IMR-90 (cell line): ENCODE measurements at regions not wholly inside any gene's neighbourhood (a gene's known extent, or its start where the extent isn't known, plus 50 kb on each side); places are given as distances from the start of the nearest gene placed in this dataset.

Source experiments
- ATAC-seq: fragments of 200-7000 bp; cut with Tn5 transposase; 2 replicates; pipeline ENCODE4 v1.9.1; 2020; ENCODE audit warnings: low read depth, mild to moderate bottlenecking, moderate library complexity
- BruUV-seq: library from RNA; stranded (reverse); fragments of 400-500 nt; replicated peaks from 2 replicates; lab custom pipeline; 2021; lab: Mats Ljungman, UMichigan
- CTCF ChIA-PET: fragments of 300-600 bp; formaldehyde crosslinking; extraction: SDS; loops from one replicate; lab custom pipeline; 2021; ENCODE audit warnings: antibody characterized with exemption; lab: Yijun Ruan, JAX
- POLR2A ChIA-PET: fragments of 300-600 bp; sonication (Branson Sonifier 250); formaldehyde crosslinking; loops from one replicate; lab custom pipeline; 2022; ENCODE audit warnings: antibody characterized with exemption; ENCODE audit not compliant: unreplicated experiment; lab: Charles Lee
- DNase-seq: peaks from one replicate; pipeline ENCODE4 v3.0.0; 2013
- H2AFZ ChIP-seq: replicated peaks from 2 replicates; pipeline ENCODE3; 2013; ENCODE audit warnings: low read length, mild to moderate bottlenecking; ENCODE audit not compliant: poor library complexity
- H2AK5ac ChIP-seq: 2 replicates; pipeline ENCODE4 v1.6.1; 2013; ENCODE audit warnings: low read depth, low read length, inconsistent platforms
- H2AK9ac ChIP-seq: replicated peaks from 2 replicates; pipeline ENCODE3; 2013; ENCODE audit warnings: mild to moderate bottlenecking, low read depth, low read length, moderate library complexity; ENCODE audit not compliant: poor library complexity
- H2BK120ac ChIP-seq: 2 replicates; pipeline ENCODE4 v1.6.1; 2013; ENCODE audit warnings: low read depth, low read length, inconsistent platforms
- H2BK15ac ChIP-seq: 3 replicates; pipeline ENCODE4 v1.6.1; 2013; ENCODE audit warnings: low read depth, low read length, inconsistent platforms
- H2BK20ac ChIP-seq: 2 replicates; pipeline ENCODE4 v1.6.1; 2013; ENCODE audit warnings: low read depth, mild to moderate bottlenecking, inconsistent platforms, low read length, moderate library complexity
- H2BK5ac ChIP-seq: 2 replicates; pipeline ENCODE4 v1.6.1; 2013; ENCODE audit warnings: mild to moderate bottlenecking, low read depth, low read length, inconsistent platforms; ENCODE audit not compliant: poor library complexity, severe bottlenecking
- H3K14ac ChIP-seq: replicated peaks from 2 replicates; pipeline ENCODE4 v1.6.1; 2013; ENCODE audit warnings: low read depth, low read length, inconsistent platforms
- H3K18ac ChIP-seq: 2 replicates; pipeline ENCODE4 v1.6.1; 2013; ENCODE audit warnings: low read depth, low read length, control low read depth
- H3K23ac ChIP-seq: 2 replicates; pipeline ENCODE4 v1.6.1; 2013; ENCODE audit warnings: low read depth, low read length, inconsistent platforms
- H3K27ac ChIP-seq: 2 replicates; pipeline ENCODE4 v1.5.1; 2013; ENCODE audit warnings: mild to moderate bottlenecking, control low read depth, low read length; ENCODE audit not compliant: insufficient read depth
- H3K27me3 ChIP-seq: 2 replicates; pipeline ENCODE4 v1.6.1; 2013; ENCODE audit warnings: low read length; ENCODE audit not compliant: control insufficient read depth, insufficient read depth
- H3K36me3 ChIP-seq: 2 replicates; pipeline ENCODE4 v1.6.1; 2013; ENCODE audit warnings: low read length, mixed read lengths; ENCODE audit not compliant: control insufficient read depth, insufficient read depth
- H3K4ac ChIP-seq: 2 replicates; pipeline ENCODE4 v1.6.1; 2013; ENCODE audit warnings: low read depth, low read length, inconsistent platforms
- H3K4me1 ChIP-seq: 2 replicates; pipeline ENCODE4 v1.6.1; 2013; ENCODE audit warnings: low read length, mixed read lengths; ENCODE audit not compliant: control insufficient read depth, insufficient read depth
- H3K4me2 ChIP-seq: 2 replicates; pipeline ENCODE4 v1.6.1; 2013; ENCODE audit warnings: low read depth, mild to moderate bottlenecking, control low read depth, low read length, moderate library complexity
- H3K4me3 ChIP-seq: 2 replicates; pipeline ENCODE4 v1.5.1; 2013; ENCODE audit warnings: low read depth, mild to moderate bottlenecking, control low read depth, low read length, moderate library complexity; ENCODE audit not compliant: insufficient read depth
- H3K56ac ChIP-seq: 2 replicates; pipeline ENCODE4 v1.6.1; 2013; ENCODE audit warnings: low read length, inconsistent platforms; ENCODE audit not compliant: insufficient read depth; ENCODE audit errors: extremely low read depth
- H3K79me1 ChIP-seq, 2 experiments: 2 replicates each; pipeline ENCODE4 v1.6.1; 2013; ENCODE audit warnings: low read length in 2 of 2, inconsistent platforms in 1 of 2, low read depth in 1 of 2
- H3K9ac ChIP-seq: 2 replicates; pipeline ENCODE4 v1.6.1; 2013; ENCODE audit warnings: low read depth, low read length, control low read depth
- H3K9me1 ChIP-seq: 2 replicates; pipeline ENCODE4 v1.6.1; 2013; ENCODE audit warnings: low read length, inconsistent platforms; ENCODE audit not compliant: insufficient read depth
- H3K9me3 ChIP-seq: 2 replicates; pipeline ENCODE4 v1.6.1; 2013; ENCODE audit warnings: low read length; ENCODE audit not compliant: control insufficient read depth, insufficient read depth
- H4K20me1 ChIP-seq: 2 replicates; pipeline ENCODE4 v1.6.1; 2013; ENCODE audit warnings: low read length, inconsistent platforms; ENCODE audit not compliant: insufficient read depth
- H4K5ac ChIP-seq: 2 replicates; pipeline ENCODE4 v1.6.1; 2013; ENCODE audit warnings: mild to moderate bottlenecking, low read depth, low read length, control low read depth
- H4K8ac ChIP-seq, 2 experiments: 2 replicates each; pipeline ENCODE4 v1.6.1; 2013; ENCODE audit warnings: low read depth in 2 of 2, low read length in 2 of 2, control low read depth in 1 of 2, inconsistent platforms in 1 of 2
- H4K91ac ChIP-seq: 2 replicates; pipeline ENCODE4 v1.6.1; 2013; ENCODE audit warnings: low read depth, low read length, inconsistent platforms; ENCODE audit not compliant: insufficient read depth
- BHLHE40 ChIP-seq: fragments of 150-350 bp; IDR thresholded peaks from 2 replicates; pipeline ENCODE4 v1.6.1; 2016; ENCODE audit warnings: mild to moderate bottlenecking, low read depth, low read length
- CEBPB ChIP-seq: IDR thresholded peaks from 2 replicates; pipeline ENCODE4 v1.6.1; 2012; ENCODE audit warnings: low read depth, low read length, improper control_type of control experiment
- CHD1 ChIP-seq: IDR thresholded peaks from 2 replicates; pipeline ENCODE4 v1.6.1; 2012; ENCODE audit warnings: low read depth, low read length, improper control_type of control experiment
- CTCF ChIP-seq: conservative IDR thresholded peaks from 2 replicates; pipeline ENCODE4 v1.5.1; 2012; ENCODE audit warnings: mild to moderate bottlenecking, low read depth, low read length, improper control_type of control experiment
- FOS ChIP-seq: fragments of 150-350 bp; IDR thresholded peaks from 2 replicates; pipeline ENCODE4 v1.6.1; 2016; ENCODE audit warnings: low read depth, low read length
- MAFK ChIP-seq: IDR thresholded peaks from 2 replicates; pipeline ENCODE4 v1.6.1; 2012; ENCODE audit warnings: low read depth, low read length, improper control_type of control experiment
- MAZ ChIP-seq: IDR thresholded peaks from 2 replicates; pipeline ENCODE4 v1.6.1; 2012; ENCODE audit warnings: low read depth, mild to moderate bottlenecking, low read length, improper control_type of control experiment, moderate library complexity, borderline replicate concordance
- MXI1 ChIP-seq: IDR thresholded peaks from 2 replicates; pipeline ENCODE4 v1.6.1; 2012; ENCODE audit warnings: low read depth, mild to moderate bottlenecking, low read length, moderate library complexity, borderline replicate concordance
- NFE2L2 ChIP-seq: fragments of 150-350 bp; IDR thresholded peaks from 2 replicates; pipeline ENCODE4 v1.6.1; 2016; ENCODE audit warnings: low read depth, mild to moderate bottlenecking, low read length
- POLR2A ChIP-seq: IDR thresholded peaks from 2 replicates; pipeline ENCODE4 v1.6.1; 2012; ENCODE audit warnings: mild to moderate bottlenecking, low read depth, low read length
- RAD21 ChIP-seq: IDR thresholded peaks from 2 replicates; pipeline ENCODE4 v1.6.1; 2012; ENCODE audit warnings: low read length, improper control_type of control experiment
- RCOR1 ChIP-seq: IDR thresholded peaks from 2 replicates; pipeline ENCODE4 v1.6.1; 2012; ENCODE audit warnings: mild to moderate bottlenecking, low read length, improper control_type of control experiment; ENCODE audit not compliant: insufficient replicate concordance
- RFX5 ChIP-seq: IDR thresholded peaks from 2 replicates; pipeline ENCODE4 v1.8.0; 2012; ENCODE audit warnings: low read depth, mild to moderate bottlenecking, low read length, moderate library complexity
- SMC3 ChIP-seq: fragments of 150-350 bp; IDR thresholded peaks from 2 replicates; pipeline ENCODE4 v1.6.1; 2016; ENCODE audit warnings: low read depth, mild to moderate bottlenecking, antibody characterized with exemption, low read length, moderate library complexity
- USF2 ChIP-seq: fragments of 150-350 bp; IDR thresholded peaks from 2 replicates; pipeline ENCODE4 v1.6.1; 2017; ENCODE audit warnings: mild to moderate bottlenecking, antibody characterized with exemption, low read length, low read depth
- WGBS, 2 experiments: methylation state at CpG; one replicate each; pipeline versions ENCODE4 v1.1.5 to v1.1.7; 2013; ENCODE audit warnings: missing lambda C conversion rate in 2 of 2; ENCODE audit not compliant: insufficient read length in 1 of 2; ENCODE audit errors: extremely low coverage in 2 of 2; 5-methylcytosine and 5-hydroxymethylcytosine counted together
- dilution Hi-C: fragments of 300-500 bp; cut with HindIII; formaldehyde crosslinking; loops from one replicate; pipeline ENCODE4 v1.14.3; 2018; ENCODE audit warnings: low sequenced_read_pairs; ENCODE audit not compliant: unreplicated experiment
- in situ Hi-C: fragments of 300-500 bp; cut with MboI; formaldehyde crosslinking; loops from 3 replicates; pipeline ENCODE4 v1.14.3; 2019; ENCODE audit warnings: low sequenced_read_pairs, inconsistent platforms, mixed read lengths
- intact Hi-C: fragments of 100-400 bp; cut with micrococcal nuclease; formaldehyde crosslinking; loops from 2 replicates; pipeline ENCODE4 v1.10.0; 2022
- TF ChIP-seq, protein P1 (sequence below): fragments of 150-350 bp; IDR thresholded peaks from 2 replicates; pipeline ENCODE4 v1.6.1; 2016; ENCODE audit warnings: low read depth, mild to moderate bottlenecking, low read length, moderate library complexity, borderline replicate concordance

- H3K4ac ChIP-seq, result no peak overlapping the region
- no CpG with 5 or more reads among the region's 2 CpGs for WGBS, 2 experiments
- in situ Hi-C loops (no loop called here), dilution Hi-C loops (no loop called here), intact Hi-C loops (no loop called here)
- H4K8ac ChIP-seq, result no peak overlapping the region
- no peaks in the 10 kb centered on the region for H3K9me1 ChIP-seq
- no peak overlapping the region for H3K27ac ChIP-seq
- no peaks in the 10 kb centered on the region for H3K4me1 ChIP-seq
- H3K56ac ChIP-seq, result no peak overlapping the region
- H2AFZ ChIP-seq, result no peak overlapping the region
- no peak overlapping the region for H3K9ac ChIP-seq
- H2BK120ac ChIP-seq, result no peak overlapping the region
- ChIA-PET CTCF (interaction anchor here (0.6 kb wide), 1 partner anchor 1619 kb away, joined by 3 read pairs; no protein-coding TSS in a partner anchor), POLR2A (no interaction called here)
- H4K20me1 ChIP-seq, result no peaks in the 10 kb centered on the region
- no peak overlapping the region for H3K4me2 ChIP-seq
- H3K79me1 ChIP-seq, result no peaks in the 10 kb centered on the region
- H4K5ac ChIP-seq, result no peak overlapping the region
- BruUV-seq, result no TSS peak
- no peak overlapping the region for H2AK9ac ChIP-seq
- no peak overlapping the region for H2BK20ac ChIP-seq
- H3K23ac ChIP-seq, result no peak overlapping the region
- no peak overlapping the region for H3K14ac ChIP-seq
- no peak overlapping the region for H3K18ac ChIP-seq
- no peak for ATAC-seq
- no peak overlapping the region for H4K91ac ChIP-seq
- no peak for DNase-seq
- H3K36me3 ChIP-seq, result no peaks in the 10 kb centered on the region
- H3K27me3 ChIP-seq, result peaks cover 2% of the 10 kb centered on the region; the same call in 1 of the 2 replicates
- no peak overlapping the region for H2AK5ac ChIP-seq
- TF ChIP-seq FOS, result no peak
- TF ChIP-seq SMC3, result no peak
- TF ChIP-seq, protein P1, sequence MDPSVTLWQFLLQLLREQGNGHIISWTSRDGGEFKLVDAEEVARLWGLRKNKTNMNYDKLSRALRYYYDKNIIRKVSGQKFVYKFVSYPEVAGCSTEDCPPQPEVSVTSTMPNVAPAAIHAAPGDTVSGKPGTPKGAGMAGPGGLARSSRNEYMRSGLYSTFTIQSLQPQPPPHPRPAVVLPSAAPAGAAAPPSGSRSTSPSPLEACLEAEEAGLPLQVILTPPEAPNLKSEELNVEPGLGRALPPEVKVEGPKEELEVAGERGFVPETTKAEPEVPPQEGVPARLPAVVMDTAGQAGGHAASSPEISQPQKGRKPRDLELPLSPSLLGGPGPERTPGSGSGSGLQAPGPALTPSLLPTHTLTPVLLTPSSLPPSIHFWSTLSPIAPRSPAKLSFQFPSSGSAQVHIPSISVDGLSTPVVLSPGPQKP, result no peak
- no peak for TF ChIP-seq CTCF
- TF ChIP-seq BHLHE40, result no peak
- TF ChIP-seq MAZ, result no peak
- no peak for TF ChIP-seq MXI1
- TF ChIP-seq MAFK, result no peak
- no peak for TF ChIP-seq CHD1
- no peak for TF ChIP-seq NFE2L2
- no peak for TF ChIP-seq RFX5
- TF ChIP-seq POLR2A, result no peak
- TF ChIP-seq USF2, result no peak
- TF ChIP-seq CEBPB, result no peak
- TF ChIP-seq RCOR1, result no peak
- no peak for TF ChIP-seq RAD21
- H2BK5ac ChIP-seq, result no peak overlapping the region
- no peak overlapping the region for H3K4me3 ChIP-seq
- no peak overlapping the region for H2BK15ac ChIP-seq
- no peaks in the 10 kb centered on the region for H3K9me3 ChIP-seq
These were observed 189.7 kb downstream of the PSAT1 start for GRCh38 chr9:78486661-78487060.
